GM21717 (cell line): ENCODE measurements at regions not wholly inside any gene's neighbourhood (a gene's known extent, or its start where the extent isn't known, plus 50 kb on each side); places are given as distances from the start of the nearest gene placed in this dataset.
"Not testable (repeated sequence)": the region's sequence is repeated elsewhere in the genome, so short reads cannot be mapped to it uniquely, and the experiment has no call there.

Experiments used
- ATAC-seq: cut with Tn5 transposase; IDR thresholded peaks from one replicate; pipeline ENCODE4 v1.9.1; 2021; ENCODE audit warnings: mild to moderate bottlenecking, moderate library complexity; ENCODE audit not compliant: unreplicated experiment

DNA sequence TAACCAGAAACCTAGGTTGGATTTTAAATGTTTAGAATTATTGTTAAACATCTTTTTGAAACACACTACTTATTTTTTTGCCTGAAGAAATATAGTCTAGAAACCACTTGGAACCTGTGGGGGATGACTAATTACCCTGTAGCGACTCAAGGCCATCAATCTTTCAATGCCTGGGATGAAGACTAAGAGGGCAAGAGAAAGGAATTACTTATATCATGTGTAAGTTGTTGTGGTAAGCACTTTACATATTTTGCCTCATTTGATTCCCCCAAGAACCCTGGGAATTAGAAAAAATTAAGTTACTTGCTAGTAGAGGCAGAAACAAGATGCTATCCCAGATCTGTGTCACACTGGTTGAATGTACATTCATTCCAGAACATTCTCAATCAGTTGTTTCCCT is 170.9 kb upstream of the GRIA3 start:
- no peak for ATAC-seq

DNA sequence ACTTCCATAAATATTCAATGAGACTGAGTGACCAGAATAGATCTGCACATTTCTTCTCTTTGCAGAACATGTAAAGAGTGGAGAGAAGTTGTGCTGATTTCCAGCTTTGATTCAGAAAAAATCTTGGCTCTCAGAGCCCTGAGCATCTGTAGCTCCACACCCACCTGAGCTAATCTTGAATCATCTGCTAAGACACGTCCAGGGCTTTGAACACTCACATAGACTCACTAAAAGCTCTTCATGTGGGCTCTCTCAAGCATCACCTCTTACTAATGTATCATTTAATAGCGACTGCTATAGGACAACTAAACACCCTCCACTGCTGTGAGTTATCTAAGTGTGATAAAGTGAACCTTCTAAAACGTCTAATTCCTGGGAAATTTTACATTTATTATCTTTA is 147.7 kb upstream of the GRIA3 start:
- ATAC-seq, result no peak

DNA sequence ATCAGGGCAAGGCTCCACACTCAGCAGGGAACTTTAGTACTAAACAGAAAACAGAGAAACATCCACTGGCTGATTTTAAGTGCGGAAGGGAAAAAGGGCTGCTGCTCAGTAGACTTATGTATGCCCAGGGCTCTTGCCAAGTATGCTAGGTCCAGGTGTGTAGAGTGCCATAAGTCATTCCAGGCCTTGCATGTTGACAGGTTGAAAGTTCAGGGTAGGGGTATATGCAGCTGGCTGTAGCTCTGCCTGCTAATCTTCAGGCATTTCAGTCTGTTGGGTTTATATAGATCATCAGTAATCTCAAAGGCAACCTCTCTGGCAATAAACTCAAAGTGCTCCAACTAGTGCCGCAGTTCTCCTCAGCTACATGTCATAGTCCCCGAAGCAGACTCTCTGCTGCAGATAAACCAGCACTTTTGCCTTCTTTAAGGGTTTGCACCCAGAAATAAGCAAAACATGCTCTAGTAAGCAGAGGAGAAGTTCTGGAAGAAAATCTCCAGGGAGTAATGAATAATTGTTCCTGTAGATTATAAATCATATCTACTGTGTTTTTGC is 134.9 kb upstream of the GRIA3 start:
- no peak for ATAC-seq

DNA sequence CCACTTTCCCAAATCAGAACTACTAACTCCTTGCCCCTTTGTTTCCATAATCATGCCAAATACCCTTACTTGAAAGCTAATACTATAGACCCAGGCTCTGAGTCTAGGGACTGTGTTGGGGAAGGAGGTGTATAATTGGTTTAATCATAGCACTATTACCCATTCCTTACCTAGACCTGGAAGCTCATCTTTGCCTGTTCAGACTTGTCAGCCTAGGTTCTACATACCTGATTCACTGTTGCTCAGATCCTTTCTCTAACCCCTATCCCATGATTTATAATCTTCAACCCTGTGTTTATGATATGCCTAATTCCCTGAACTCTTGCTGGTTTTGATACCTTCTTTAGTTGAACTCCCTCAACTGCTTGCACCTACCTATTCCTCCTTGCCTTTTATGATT is 123.1 kb upstream of the GRIA3 start:
- ATAC-seq, result no peak

DNA sequence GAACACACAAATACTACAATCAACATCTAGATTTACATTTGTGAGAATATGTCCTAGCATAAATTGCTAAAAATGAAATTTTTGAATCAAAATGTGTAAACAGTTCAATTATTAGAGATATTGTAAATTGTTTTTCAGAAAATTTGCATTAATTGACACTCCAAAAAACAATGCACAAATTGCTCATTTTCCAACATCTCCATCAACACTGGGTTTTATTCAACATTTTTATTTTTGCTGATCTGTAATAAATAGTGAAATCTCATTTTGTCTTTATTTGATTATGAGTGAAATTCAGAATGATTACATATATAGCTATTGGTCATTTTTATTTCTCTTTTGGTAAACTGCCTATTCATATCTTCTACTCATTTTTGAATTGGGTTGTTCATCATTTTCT is 120.0 kb upstream of the GRIA3 start:
- no peak for ATAC-seq

DNA sequence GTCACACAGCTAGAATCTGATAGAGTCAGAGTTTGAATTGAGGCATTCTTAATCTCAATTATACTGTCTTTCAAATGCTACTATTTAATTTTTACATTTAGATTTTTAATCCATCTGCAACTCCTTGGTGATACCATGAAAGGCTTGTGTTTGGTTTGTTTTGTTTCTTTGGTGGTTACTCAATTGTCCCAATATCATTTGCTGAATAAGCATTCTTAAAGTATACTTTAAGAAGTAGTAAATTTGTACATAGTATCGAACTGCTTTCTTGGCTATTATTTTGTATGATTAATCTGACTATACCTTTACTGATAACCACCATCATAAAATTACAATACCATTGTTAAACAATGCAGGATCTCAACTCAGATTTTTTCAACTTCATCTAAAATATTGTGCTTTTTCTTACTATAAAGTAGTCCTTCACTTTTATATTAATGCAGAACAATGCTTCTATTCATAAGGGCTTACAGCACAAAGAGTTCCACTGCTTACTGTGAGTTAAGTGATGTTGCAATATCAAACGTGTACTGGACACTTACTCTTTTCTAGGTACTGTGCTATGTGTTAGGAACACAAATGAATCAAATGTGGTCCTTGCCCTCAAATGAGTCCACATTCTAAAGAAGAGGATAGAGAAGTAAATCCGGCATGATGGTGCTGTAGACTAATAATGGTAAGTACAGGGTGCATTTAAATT is 111.2 kb upstream of the GRIA3 start:
- ATAC-seq, result no peak

DNA sequence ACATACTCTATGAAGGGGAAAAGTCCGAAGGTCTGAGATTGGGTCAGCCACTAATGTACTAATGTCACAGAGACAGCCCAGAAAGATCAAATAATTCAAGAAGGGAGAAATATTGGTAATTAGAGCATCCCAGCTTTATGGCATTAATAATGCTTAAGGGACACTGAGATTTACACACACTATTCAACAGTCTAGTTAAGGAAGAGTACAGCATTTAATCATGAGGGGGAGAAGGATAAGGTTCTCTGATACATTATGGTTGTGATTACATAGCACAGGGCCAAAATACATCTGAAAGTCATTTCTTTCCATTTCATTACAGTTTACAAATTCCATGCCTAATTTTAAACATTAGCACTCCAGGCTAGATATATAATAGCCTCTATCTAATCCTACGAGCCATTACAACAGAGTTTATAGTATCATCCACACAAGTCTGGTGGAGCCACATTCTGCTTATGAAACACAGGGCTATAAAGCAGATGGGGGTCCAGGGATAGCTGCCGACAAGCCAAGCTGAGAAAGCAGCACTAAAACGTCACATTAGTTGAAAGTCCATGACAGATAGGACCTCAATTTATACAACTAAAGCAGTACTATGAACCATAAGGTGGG is 108.0 kb upstream of the GRIA3 start:
- ATAC-seq, result no peak

DNA sequence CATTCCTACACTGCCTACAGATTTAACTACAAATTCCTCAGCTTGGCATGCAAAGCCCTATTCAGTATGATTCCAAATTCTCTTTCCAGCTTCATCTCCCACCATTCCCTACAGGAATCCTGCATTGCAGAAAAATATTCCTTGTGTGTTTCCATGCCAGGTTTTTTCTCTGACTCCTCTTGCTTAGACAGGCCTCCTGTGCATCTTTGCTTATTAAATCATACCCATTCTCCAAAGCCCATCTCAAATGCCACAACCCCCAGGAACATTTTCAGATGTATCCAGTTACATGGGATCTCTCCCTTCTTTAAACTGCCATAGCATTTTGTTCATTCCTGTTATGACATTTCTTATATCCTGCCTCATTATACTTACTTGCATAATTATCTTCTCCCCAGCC is 106.4 kb upstream of the GRIA3 start:
- ATAC-seq, result no peak

DNA sequence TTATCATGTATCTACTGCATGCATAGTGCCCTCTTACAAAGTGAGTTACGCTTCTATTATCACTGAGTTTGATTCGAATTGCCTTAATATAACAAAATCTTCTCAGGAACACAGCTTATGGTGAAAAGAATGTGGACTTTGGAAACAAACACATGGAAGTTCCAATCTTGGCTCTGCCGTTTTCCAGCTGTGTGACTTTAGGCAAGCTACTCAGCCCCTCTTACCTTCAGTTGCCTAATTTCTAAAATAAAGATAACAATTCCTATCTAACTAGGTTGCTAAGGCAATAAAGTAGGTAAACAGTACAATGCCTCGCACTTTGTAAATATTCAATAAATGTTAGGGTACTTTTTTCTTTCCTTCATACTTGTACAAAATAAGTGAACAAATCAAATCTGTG is 104.0 kb upstream of the GRIA3 start:
- ATAC-seq, result no peak

DNA sequence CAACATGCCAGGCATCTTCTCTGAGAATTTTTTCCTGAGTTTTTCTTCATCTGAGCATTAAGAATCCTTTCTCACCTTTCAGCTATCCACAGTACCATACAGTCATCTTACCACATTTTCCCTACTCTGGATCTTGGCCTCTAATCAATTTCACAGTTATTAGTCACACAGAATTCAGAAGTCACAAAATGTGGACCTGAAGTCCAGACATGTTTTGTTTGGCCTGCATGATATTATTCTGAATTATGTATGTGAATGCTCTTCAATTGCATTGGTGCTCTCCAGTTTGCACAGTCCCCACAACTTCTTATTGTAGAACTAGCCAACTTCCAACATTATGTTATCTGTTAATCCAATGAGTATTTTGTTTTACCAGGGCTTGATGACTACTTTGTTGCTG is 102.3 kb upstream of the GRIA3 start:
- ATAC-seq, result no peak

DNA sequence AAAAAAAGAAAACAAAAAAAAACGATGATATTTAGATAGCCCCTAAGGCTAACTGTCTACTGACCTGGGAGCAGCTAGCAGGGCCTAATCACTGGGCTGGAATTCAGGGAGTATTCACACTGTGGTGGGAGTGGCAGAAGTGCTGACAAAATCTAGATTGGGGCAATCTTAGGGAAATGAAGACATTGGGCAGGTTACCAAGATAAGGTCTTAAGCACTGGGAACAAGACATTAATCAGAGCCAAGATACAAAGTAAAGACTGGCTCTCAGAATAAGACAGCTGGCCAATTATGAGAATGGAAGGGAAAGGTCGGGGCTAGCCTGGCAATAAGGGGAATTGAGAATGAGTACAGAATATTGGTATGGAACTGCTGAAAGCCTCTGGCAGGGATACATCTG is 100.2 kb upstream of the GRIA3 start:
- no peak for ATAC-seq

DNA sequence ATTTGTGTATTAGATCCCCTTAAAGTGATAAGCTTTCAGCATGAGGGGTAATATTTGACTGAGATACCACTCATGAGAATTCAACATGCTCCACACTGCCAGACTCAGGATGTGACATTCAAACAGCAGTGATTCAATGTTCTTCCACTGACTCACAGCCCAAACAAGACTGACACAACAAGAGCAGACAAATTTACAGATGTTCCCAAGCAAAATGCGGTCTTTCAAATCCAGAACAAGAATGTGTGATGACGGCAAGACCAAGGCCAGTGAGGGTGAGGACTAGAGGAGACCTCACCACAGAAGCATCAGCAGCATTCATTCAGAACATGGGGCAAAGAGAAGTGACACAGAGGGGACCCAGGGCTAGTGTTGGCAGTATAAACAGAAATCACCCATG is 99.3 kb upstream of the GRIA3 start:
- no peak for ATAC-seq

DNA sequence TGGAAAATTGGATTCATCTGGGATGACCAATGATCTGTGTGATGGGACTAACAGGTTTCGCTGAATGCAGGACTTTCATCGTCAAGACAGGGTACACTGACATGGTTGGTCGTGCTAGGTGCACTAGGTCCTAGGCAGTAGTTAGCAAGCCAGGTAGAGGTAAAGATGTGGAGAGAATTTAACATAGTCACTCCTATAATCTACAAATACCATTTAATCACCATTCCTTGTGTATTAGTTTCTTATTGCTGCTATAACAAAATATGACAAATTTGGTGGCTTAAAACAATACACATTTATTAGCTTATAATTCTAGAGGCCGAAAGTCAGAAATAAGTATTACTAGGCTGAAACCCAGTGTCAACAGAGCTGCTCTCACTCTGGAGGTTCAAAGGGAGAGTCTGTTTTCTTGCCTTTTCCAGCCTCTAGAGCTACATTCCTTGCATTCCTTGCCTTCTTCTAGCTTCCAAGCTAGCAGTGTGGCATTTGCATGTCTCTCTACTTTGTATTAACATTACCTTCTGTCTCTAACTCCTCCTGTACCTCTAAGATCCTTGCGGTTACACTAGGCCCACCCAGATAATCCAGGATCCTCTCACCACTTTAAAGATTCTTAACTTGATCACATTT is 98.7 kb upstream of the GRIA3 start:
- no peak for ATAC-seq

DNA sequence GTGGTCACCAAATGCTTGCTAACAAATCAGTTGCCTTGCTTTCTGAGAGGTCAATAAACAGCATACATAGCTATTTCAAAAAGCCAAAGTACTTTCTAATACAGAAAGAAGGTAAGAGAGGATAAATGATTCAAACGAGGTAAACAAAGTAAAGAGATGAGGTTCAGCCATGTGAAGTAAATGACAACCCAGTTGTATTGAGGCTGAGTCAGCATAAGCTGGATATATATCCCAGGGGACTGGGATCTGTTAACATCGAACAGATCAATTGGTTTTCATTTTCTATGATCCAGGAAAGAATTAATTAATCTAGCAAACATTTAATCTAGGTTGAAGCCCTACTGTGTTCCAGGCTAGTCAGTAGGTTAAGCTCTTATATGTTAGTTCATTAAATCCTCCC is 97.3 kb upstream of the GRIA3 start:
- no peak for ATAC-seq

DNA sequence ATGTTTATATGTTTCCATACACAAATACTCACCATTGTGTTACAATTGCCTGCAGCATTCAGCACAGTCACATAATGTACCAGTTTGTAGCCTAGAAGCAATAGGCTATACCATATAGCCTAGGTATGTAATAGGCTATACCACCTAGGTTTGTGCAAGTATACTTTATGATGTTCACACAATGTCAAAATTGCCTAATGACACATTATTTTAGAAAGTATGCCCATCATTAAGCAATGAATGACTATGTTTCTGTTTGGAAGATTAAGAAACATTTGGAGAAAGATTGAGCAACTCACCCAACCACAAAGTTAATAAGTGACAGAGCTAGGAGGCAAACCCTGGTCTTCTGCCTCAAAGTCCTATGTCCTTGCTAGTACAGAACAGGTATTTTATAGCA is 96.8 kb upstream of the GRIA3 start:
- ATAC-seq, result no peak

DNA sequence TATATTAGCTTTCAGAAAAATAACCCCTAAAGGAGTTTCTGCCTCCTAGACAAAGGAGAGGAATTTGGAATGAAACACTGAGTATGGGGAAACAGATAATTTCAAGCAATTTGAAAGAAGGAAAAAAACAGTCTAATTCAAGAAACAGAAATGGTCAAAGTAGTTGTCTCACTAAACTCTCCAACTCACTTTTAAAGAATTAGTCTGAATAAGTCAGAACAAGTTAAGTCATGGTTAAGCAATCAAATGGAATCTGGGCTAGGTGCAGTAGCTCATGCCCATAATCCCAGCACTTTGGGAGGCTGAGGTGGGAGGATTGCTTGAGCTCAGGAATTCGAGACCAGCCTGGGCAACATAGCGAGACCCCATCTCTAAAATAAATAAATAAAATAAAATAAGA is 95.7 kb upstream of the GRIA3 start:
- ATAC-seq, result no peak

DNA sequence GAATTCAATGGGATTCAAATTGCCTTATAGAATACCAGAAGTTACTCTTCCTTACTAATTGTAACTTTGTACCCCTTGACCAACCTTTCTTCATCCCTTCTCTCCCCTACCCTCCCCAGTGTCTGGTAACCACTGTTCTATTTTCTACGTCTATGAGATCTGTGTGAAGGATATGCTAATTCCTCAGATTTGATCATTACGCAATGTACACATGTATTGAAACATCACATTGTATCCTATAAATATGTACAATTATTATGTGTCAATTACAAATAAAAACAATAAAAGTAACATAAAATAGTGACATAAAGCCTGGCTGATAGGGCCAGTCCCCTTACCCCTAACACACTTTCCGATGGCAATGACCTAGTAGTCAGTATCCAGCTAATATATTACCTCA is 95.1 kb upstream of the GRIA3 start:
- no peak for ATAC-seq

DNA sequence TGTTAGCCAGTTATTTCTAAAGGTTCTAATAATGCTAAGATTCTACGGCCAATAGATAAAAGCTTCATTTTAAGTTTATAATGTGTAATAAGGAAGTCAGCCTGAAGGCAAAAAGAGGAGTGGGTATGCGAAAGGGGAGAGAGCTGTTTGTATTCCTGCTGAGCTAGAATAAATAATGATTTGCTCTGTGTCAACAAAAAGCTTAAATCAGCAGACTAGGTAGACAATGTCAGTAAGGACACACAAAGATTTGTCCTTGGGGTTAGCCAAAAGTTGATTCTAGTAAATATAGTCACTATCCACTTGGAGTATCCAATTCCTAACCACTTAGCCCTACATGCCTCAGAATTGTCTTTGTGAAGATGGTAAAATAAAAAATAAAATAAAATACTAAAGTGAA is 90.3 kb upstream of the GRIA3 start:
- ATAC-seq, result no peak

DNA sequence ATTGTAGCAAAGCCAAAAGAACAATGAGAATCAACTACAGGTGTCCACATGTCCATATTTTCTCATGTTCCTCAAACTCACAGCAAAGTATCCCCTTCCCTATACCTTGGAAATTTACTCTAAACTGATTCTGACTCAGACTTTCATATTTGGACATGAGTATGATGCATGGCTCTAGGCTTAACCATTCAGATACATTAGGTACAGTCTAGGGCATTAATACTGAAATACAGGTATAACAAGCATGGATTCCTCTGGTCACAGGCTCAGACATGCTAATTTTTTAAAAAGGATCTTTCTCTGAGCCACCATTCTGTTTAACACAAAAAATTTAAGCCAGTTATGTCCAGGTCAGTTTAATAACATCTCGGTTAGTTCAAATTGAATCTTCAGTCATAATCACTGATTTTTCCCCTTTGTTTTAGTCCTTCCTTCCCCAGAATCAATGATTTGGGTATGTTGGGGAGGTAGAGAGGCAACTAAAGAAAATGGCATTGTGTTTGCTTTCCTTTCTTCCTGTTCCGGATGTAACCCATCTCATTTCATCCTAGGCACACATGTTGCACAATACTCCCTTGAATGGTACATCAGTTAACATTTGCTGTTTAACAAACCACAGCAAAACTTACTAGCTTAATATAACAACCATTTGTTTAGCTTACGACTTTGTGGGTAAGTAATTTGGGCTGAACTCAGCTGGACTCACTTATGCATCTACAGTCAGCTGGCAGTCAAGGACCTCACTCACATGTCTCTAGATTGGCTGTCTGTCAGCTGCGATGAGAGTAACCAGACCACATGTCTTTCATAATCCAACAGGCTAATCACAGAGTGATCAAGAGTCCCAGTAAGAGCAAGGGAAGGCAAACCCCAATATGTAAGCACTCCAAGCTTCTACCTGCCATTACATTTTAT is 75.3 kb upstream of the GRIA3 start:
- no peak for ATAC-seq

DNA sequence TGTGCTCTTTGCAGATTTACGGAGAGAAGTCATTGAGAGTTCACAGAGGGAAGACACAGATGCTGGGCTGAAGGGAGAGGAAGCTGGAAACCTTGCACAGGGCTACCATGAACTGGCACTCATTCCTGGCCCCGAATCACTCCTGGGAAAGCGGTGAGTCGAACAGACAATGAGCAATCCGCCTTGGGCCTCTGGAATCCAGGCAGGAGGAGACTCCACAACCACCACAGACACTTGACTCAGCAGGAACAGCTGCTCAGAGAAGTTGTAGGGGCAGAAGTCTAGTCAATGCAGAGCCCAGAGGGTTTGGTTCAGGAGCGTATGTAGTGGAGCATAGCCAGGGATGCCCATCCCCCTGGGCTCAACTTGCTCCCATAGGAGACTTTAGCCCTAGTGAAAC is 62.8 kb upstream of the GRIA3 start:
- ATAC-seq, result no peak

DNA sequence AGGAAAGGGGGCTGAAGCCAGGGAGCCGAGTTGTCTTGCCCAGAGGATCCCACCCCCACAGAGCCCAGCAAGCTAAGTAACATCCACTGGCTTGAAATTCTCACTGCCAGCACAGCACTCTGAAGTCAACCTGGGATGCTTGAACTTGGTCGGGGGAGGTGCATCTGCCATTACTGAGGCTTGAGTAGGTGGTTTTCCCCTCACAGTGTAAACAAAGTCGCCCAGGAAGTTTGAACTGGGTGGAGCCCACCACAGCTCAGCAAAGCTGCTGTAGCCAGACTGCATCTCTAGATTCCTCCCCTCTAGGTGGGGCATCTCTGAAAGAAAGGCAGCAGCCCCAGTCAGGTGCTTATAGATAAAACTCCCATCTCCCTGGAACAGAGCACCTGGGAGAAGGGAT is 54.3 kb upstream of the GRIA3 start:
- not testable (repeated sequence) for ATAC-seq
